Activated T-helper 1 cell treated with anti-CD3 and anti-CD28 coated beads, Interleukin-12 subunit alpha, Interleukin-12 subunit beta, Interleukin-2, Interleukin-4 antibody, amounts not matched to agents 30 ng/mL and 10 ng/mL and 1 ng/mL, durations not matched to agents 14 hours and 24 hours and 36 hours (primary cell): ENCODE measurements at regions not wholly inside any gene's neighbourhood (a gene's known extent, or its start where the extent isn't known, plus 50 kb on each side); places are given as distances from the start of the nearest gene placed in this dataset.
"Not testable (repeated sequence)": the region's sequence is repeated elsewhere in the genome, so short reads cannot be mapped to it uniquely, and the experiment has no call there.

Source experiments
- DNase-seq: peaks from one replicate; pipeline ENCODE4 v3.0.0; 2021; ENCODE audit warnings: low spot score
- H3K27ac Mint-ChIP-seq: one replicate; pipeline ENCODE4 v1.8.0; 2021; ENCODE audit warnings: mild to moderate bottlenecking, mixed read lengths
- H3K27me3 Mint-ChIP-seq: one replicate; pipeline ENCODE4 v1.8.0; 2022; ENCODE audit warnings: mild to moderate bottlenecking, moderate library complexity, mixed read lengths; ENCODE audit not compliant: insufficient read depth
- H3K36me3 Mint-ChIP-seq: one replicate; pipeline ENCODE4 v1.8.0; 2021; ENCODE audit warnings: low read depth, mixed read lengths
- H3K4me1 Mint-ChIP-seq: one replicate; pipeline ENCODE4 v1.8.0; 2021; ENCODE audit warnings: low read depth, mixed read lengths
- H3K4me3 Mint-ChIP-seq: one replicate; pipeline ENCODE4 v1.8.0; 2021; ENCODE audit warnings: mild to moderate bottlenecking, moderate library complexity, mixed read lengths
- H3K9me3 Mint-ChIP-seq: one replicate; pipeline ENCODE4 v1.8.0; 2021; ENCODE audit warnings: mixed read lengths
- intact Hi-C: fragments of 100-400 bp; cut with micrococcal nuclease; formaldehyde crosslinking; loops from one replicate; pipeline ENCODE4 v1.15.1; 2024

GRCh38 chr4:163680386-163681098, 186.1 kb downstream of the TMA16 start:
- H3K9me3 Mint-ChIP-seq: no peaks in the 10 kb centered on the region
- H3K4me1 Mint-ChIP-seq: no peaks in the 10 kb centered on the region
- no peaks in the 10 kb centered on the region for H3K36me3 Mint-ChIP-seq
- no peaks in the 10 kb centered on the region for H3K27me3 Mint-ChIP-seq
- H3K4me3 Mint-ChIP-seq: no peak overlapping the region
- no peak for DNase-seq
- no peak overlapping the region for H3K27ac Mint-ChIP-seq
- intact Hi-C loops: loop anchor here (1.0 to 2.0 kb wide), 4 partner anchors 125 to 1182 kb away; no protein-coding TSS in a partner anchor

- intact Hi-C loops: loop anchor here (1.0 to 2.0 kb wide), 4 partner anchors 126 to 1183 kb away; no protein-coding TSS in a partner anchor
- Mint-ChIP-seq H3K27ac (no peak overlapping the region), H3K4me3 (no peak overlapping the region), H3K36me3 (no peaks in the 10 kb centered on the region), H3K9me3 (no peaks in the 10 kb centered on the region), H3K27me3 (peaks cover 2% of the 10 kb centered on the region), H3K4me1 (no peaks in the 10 kb centered on the region)
- no peak for DNase-seq
Measured at GRCh38 chr4:163681208-163681821, 186.8 kb downstream of the TMA16 start.

- Mint-ChIP-seq H3K9me3 (no peaks in the 10 kb centered on the region), H3K27me3 (peaks cover 2% of the 10 kb centered on the region), H3K4me3 (no peak overlapping the region), H3K27ac (no peak overlapping the region), H3K36me3 (no peaks in the 10 kb centered on the region), H3K4me1 (no peaks in the 10 kb centered on the region)
- no peak for DNase-seq
- intact Hi-C loops: no loop called here
Measured at GRCh38 chr4:163688856-163689255, 194.4 kb downstream of the TMA16 start.

- intact Hi-C loops: no loop called here
- Mint-ChIP-seq H3K27me3 (no peaks in the 10 kb centered on the region), H3K27ac (no peak overlapping the region), H3K4me1 (no peaks in the 10 kb centered on the region), H3K9me3 (no peaks in the 10 kb centered on the region), H3K4me3 (no peak overlapping the region), H3K36me3 (no peaks in the 10 kb centered on the region)
- no peak for DNase-seq
Measured at GRCh38 chr4:163693211-163693610, 198.7 kb downstream of the TMA16 start.

- Mint-ChIP-seq H3K4me1 (no peaks in the 10 kb centered on the region), H3K9me3 (no peaks in the 10 kb centered on the region), H3K36me3 (no peaks in the 10 kb centered on the region), H3K4me3 (no peak overlapping the region), H3K27ac (no peak overlapping the region), H3K27me3 (no peaks in the 10 kb centered on the region)
- intact Hi-C loops: no loop called here
- no peak for DNase-seq
Measured at GRCh38 chr4:163693776-163694175, 199.3 kb downstream of the TMA16 start.

- no peaks in the 10 kb centered on the region for H3K9me3 Mint-ChIP-seq
- DNase-seq: no peak
- intact Hi-C loops: no loop called here
- no peaks in the 10 kb centered on the region for H3K4me1 Mint-ChIP-seq
- no peaks in the 10 kb centered on the region for H3K27me3 Mint-ChIP-seq
- no peaks in the 10 kb centered on the region for H3K36me3 Mint-ChIP-seq
- H3K4me3 Mint-ChIP-seq: no peak overlapping the region
- no peak overlapping the region for H3K27ac Mint-ChIP-seq
Measured at GRCh38 chr4:163694385-163694784, 199.9 kb downstream of the TMA16 start.

GRCh38 chr4:163697121-163697520, 202.6 kb downstream of the TMA16 start:
- Mint-ChIP-seq H3K36me3 (no peaks in the 10 kb centered on the region), H3K9me3 (no peaks in the 10 kb centered on the region), H3K4me3 (no peak overlapping the region), H3K27me3 (no peaks in the 10 kb centered on the region), H3K27ac (no peak overlapping the region), H3K4me1 (no peaks in the 10 kb centered on the region)
- intact Hi-C loops: no loop called here
- DNase-seq: no peak

GRCh38 chr4:163700383-163700782, 205.9 kb downstream of the TMA16 start:
- H3K27me3 Mint-ChIP-seq, H3K27ac Mint-ChIP-seq, H3K36me3 Mint-ChIP-seq, H3K4me1 Mint-ChIP-seq, H3K4me3 Mint-ChIP-seq, intact Hi-C loops, DNase-seq, H3K9me3 Mint-ChIP-seq: not testable (repeated sequence)

- Mint-ChIP-seq H3K4me3 (no peak overlapping the region), H3K36me3 (no peaks in the 10 kb centered on the region), H3K4me1 (no peaks in the 10 kb centered on the region), H3K27ac (no peak overlapping the region), H3K27me3 (no peaks in the 10 kb centered on the region), H3K9me3 (no peaks in the 10 kb centered on the region)
- no peak for DNase-seq
- intact Hi-C loops: no loop called here
Measured at GRCh38 chr4:163701916-163702315, 207.4 kb downstream of the TMA16 start.

GRCh38 chr4:163702736-163703135, 208.2 kb downstream of the TMA16 start:
- Mint-ChIP-seq H3K27ac (no peak overlapping the region), H3K9me3 (no peaks in the 10 kb centered on the region), H3K27me3 (no peaks in the 10 kb centered on the region), H3K4me1 (no peaks in the 10 kb centered on the region), H3K4me3 (no peak overlapping the region), H3K36me3 (no peaks in the 10 kb centered on the region)
- DNase-seq: no peak
- intact Hi-C loops: no loop called here

- Mint-ChIP-seq H3K9me3 (no peaks in the 10 kb centered on the region), H3K36me3 (no peaks in the 10 kb centered on the region), H3K27ac (no peak overlapping the region), H3K4me1 (no peaks in the 10 kb centered on the region), H3K27me3 (no peaks in the 10 kb centered on the region), H3K4me3 (no peak overlapping the region)
- no peak for DNase-seq
- intact Hi-C loops: no loop called here
Measured at GRCh38 chr4:163703251-163703650, 208.8 kb downstream of the TMA16 start.

- no peaks in the 10 kb centered on the region for H3K36me3 Mint-ChIP-seq
- H3K9me3 Mint-ChIP-seq: no peaks in the 10 kb centered on the region
- H3K27ac Mint-ChIP-seq: no peak overlapping the region
- H3K27me3 Mint-ChIP-seq: no peaks in the 10 kb centered on the region
- intact Hi-C loops: no loop called here
- H3K4me1 Mint-ChIP-seq: no peaks in the 10 kb centered on the region
- DNase-seq: no peak
- no peak overlapping the region for H3K4me3 Mint-ChIP-seq
Measured at GRCh38 chr4:163707873-163708272, 213.4 kb downstream of the TMA16 start.

- Mint-ChIP-seq H3K4me1 (no peaks in the 10 kb centered on the region), H3K36me3 (no peaks in the 10 kb centered on the region), H3K9me3 (no peaks in the 10 kb centered on the region), H3K4me3 (no peak overlapping the region), H3K27me3 (no peaks in the 10 kb centered on the region), H3K27ac (no peak overlapping the region)
- DNase-seq: no peak
- intact Hi-C loops: no loop called here
Measured at GRCh38 chr4:163709601-163710000, 215.1 kb downstream of the TMA16 start.
